Neural cell (in vitro differentiated cells): ENCODE measurements at regions not wholly inside any gene's neighbourhood (a gene's known extent, or its start where the extent isn't known, plus 50 kb on each side); places are given as distances from the start of the nearest gene placed in this dataset.

Experiments used
- H2AFZ ChIP-seq: fragments of 200-600, 300-800 bp; sonication (generic), shearing (Covaris generic); 2 replicates; pipeline ENCODE4 v1.6.0; 2014; ENCODE audit warnings: low read depth, mild to moderate bottlenecking, antibody characterized with exemption, low read length, moderate library complexity
- H3F3A ChIP-seq: fragments of 200-600 bp; shearing (Covaris generic); 2 replicates; pipeline ENCODE4 v1.6.1; 2016; ENCODE audit warnings: mild to moderate bottlenecking, moderate library complexity, mixed read lengths, antibody characterized with exemption, low read length; ENCODE audit not compliant: insufficient read depth, poor library complexity, severe bottlenecking
- H3K27ac ChIP-seq: fragments of 200-600, 300-800 bp; sonication (generic), shearing (Covaris generic); 2 replicates; pipeline ENCODE4 v1.5.1; 2014; ENCODE audit warnings: mild to moderate bottlenecking, low read length, moderate library complexity
- H3K27me3 ChIP-seq: fragments of 300-800, 200-600 bp; sonication (generic), shearing (Covaris generic); 2 replicates; pipeline ENCODE4 v1.6.0; 2014; ENCODE audit warnings: mild to moderate bottlenecking, low read depth, low read length, moderate library complexity; ENCODE audit not compliant: insufficient read depth
- H3K36me3 ChIP-seq: fragments of 300-800, 200-600 bp; sonication (generic), shearing (Covaris generic); 2 replicates; pipeline ENCODE4 v1.5.1; 2014; ENCODE audit warnings: mild to moderate bottlenecking, antibody characterized with exemption, low read length, moderate library complexity; ENCODE audit not compliant: insufficient read depth
- H3K4me2 ChIP-seq: fragments of 300-800, 200-600 bp; sonication (generic), shearing (Covaris generic); 2 replicates; pipeline ENCODE4 v1.6.0; 2014; ENCODE audit warnings: mild to moderate bottlenecking, low read length
- H3K4me3 ChIP-seq: fragments of 300-800, 200-600 bp; sonication (generic), shearing (Covaris generic); 2 replicates; pipeline ENCODE4 v1.5.1; 2014; ENCODE audit warnings: mild to moderate bottlenecking, low read length, moderate library complexity
- H3K79me2 ChIP-seq: fragments of 200-600 bp; shearing (Covaris generic); replicated peaks from 2 replicates; pipeline ENCODE4 v1.6.0; 2014; ENCODE audit warnings: mild to moderate bottlenecking, low read length, moderate library complexity; ENCODE audit not compliant: insufficient read depth
- H3K9ac ChIP-seq: fragments of 300-800, 200-600 bp; sonication (generic), shearing (Covaris generic); 2 replicates; pipeline ENCODE4 v1.6.1; 2016; ENCODE audit warnings: mild to moderate bottlenecking, low read length, mixed read lengths
- H3K9me2 ChIP-seq: fragments of 200-600 bp; shearing (Covaris generic); 2 replicates; pipeline ENCODE4 v1.6.1; 2016; ENCODE audit warnings: mild to moderate bottlenecking, low read length, mixed read lengths; ENCODE audit not compliant: insufficient read depth
- H3K9me3 ChIP-seq: fragments of 200-600, 300-800 bp; sonication (generic), shearing (Covaris generic); 2 replicates; pipeline ENCODE4 v1.6.1; 2016; ENCODE audit warnings: mild to moderate bottlenecking, mixed run types, low read length, moderate library complexity, mixed read lengths
- H4K20me1 ChIP-seq: fragments of 200-600 bp; shearing (Covaris generic); 2 replicates; pipeline ENCODE4 v1.6.1; 2016; ENCODE audit warnings: mild to moderate bottlenecking, mixed run types; ENCODE audit not compliant: insufficient read depth
- EP300 ChIP-seq: fragments of 450-650 bp; conservative IDR thresholded peaks from 2 replicates; pipeline ENCODE4 v1.6.1; 2014; ENCODE audit warnings: antibody characterized with exemption, mild to moderate bottlenecking, moderate library complexity; ENCODE audit not compliant: poor library complexity, severe bottlenecking
- EZH2 ChIP-seq: fragments of 200-600, 300-800 bp; shearing (Covaris generic), sonication (generic); IDR thresholded peaks from 2 replicates; pipeline ENCODE4 v1.6.1; 2014; ENCODE audit warnings: antibody characterized with exemption, low read length, borderline replicate concordance, mild to moderate bottlenecking; ENCODE audit not compliant: insufficient read depth, poor library complexity, severe bottlenecking
- MXI1 ChIP-seq: fragments of 450-650 bp; conservative IDR thresholded peaks from 2 replicates; pipeline ENCODE4 v1.6.1; 2014; ENCODE audit warnings: antibody characterized with exemption, mild to moderate bottlenecking; ENCODE audit not compliant: poor library complexity, severe bottlenecking
- POLR2AphosphoS5 ChIP-seq: IDR thresholded peaks from 2 replicates; pipeline ENCODE4 v1.6.1; 2012
- RAD21 ChIP-seq: fragments of 450-650 bp; conservative IDR thresholded peaks from 2 replicates; pipeline ENCODE4 v1.6.1; 2014; ENCODE audit warnings: antibody characterized with exemption, mild to moderate bottlenecking, moderate library complexity
- REST ChIP-seq: IDR thresholded peaks from 2 replicates; pipeline ENCODE4 v1.6.1; 2012; ENCODE audit warnings: borderline replicate concordance
- SMC3 ChIP-seq: fragments of 450-650 bp; conservative IDR thresholded peaks from 2 replicates; pipeline ENCODE4 v1.6.1; 2014; ENCODE audit warnings: antibody characterized with exemption, mild to moderate bottlenecking, moderate library complexity; ENCODE audit not compliant: poor library complexity
- TAF1 ChIP-seq: IDR thresholded peaks from 2 replicates; pipeline ENCODE4 v1.6.1; 2012; ENCODE audit warnings: low read depth
- TF ChIP-seq, protein P1 (sequence below): fragments of 450-650 bp; IDR thresholded peaks from 2 replicates; pipeline ENCODE4 v1.5.1; 2014; ENCODE audit warnings: antibody characterized with exemption, mild to moderate bottlenecking, moderate library complexity; ENCODE audit not compliant: poor library complexity, severe bottlenecking

DNA sequence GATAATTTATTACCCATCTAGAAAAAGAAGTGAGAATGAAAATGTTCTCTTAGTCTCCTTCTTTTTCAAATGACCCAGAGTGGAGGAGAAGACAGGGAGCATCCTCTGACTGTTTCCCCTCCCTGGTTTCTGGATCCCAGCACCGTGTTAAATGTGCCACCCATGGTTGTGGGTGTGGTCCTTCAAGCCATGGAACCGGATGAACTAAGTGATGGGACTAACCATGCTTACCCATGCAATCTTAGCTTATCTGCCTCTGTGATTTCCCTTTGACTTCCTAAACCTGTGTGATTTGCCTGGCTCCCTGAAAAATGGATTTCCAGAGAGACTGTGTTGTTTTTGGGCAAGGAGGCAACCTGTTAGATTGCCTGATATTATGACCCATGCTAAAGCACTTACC lies 437.1 kb downstream of the MAGEB5 start:
- no peak overlapping the region for H3K27ac ChIP-seq
- H3K79me2 ChIP-seq = no peaks in the 10 kb centered on the region
- H3K36me3 ChIP-seq = no peaks in the 10 kb centered on the region
- no peak for TF ChIP-seq SMC3
- no peaks in the 10 kb centered on the region for H4K20me1 ChIP-seq
- H3K9ac ChIP-seq = no peak overlapping the region
- no peaks in the 10 kb centered on the region for H3F3A ChIP-seq
- H3K9me3 ChIP-seq = no peaks in the 10 kb centered on the region
- no peaks in the 10 kb centered on the region for H3K27me3 ChIP-seq
- no peak overlapping the region for H3K4me2 ChIP-seq
- no peak overlapping the region for H3K4me3 ChIP-seq
- H3K9me2 ChIP-seq = no peaks in the 10 kb centered on the region
- no peak overlapping the region for H2AFZ ChIP-seq

DNA sequence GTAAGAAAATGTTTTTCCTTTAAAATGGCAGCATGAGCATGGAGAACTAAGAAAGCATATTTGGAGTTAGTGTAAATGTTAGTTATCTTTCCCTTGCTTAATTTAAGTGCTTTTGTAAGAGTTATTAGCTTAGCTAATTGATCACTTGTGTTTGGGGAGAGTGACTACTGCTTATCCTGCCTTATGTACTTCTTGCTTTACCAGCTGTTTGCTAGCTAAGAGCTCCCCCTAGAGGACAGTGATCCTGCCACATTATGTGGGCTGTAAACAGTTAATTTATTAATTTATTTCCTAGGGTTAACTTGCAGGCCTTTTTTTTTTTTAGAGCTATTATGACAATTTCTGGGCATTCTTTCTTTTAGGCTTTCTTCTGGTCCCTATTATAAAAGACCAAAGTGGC lies 435.8 kb downstream of the MAGEB5 start:
- TF ChIP-seq REST (no peak), MXI1 (no peak), SMC3 (no peak), EP300 (no peak), EZH2 (no peak), RAD21 (no peak)
- TF ChIP-seq, protein P1, sequence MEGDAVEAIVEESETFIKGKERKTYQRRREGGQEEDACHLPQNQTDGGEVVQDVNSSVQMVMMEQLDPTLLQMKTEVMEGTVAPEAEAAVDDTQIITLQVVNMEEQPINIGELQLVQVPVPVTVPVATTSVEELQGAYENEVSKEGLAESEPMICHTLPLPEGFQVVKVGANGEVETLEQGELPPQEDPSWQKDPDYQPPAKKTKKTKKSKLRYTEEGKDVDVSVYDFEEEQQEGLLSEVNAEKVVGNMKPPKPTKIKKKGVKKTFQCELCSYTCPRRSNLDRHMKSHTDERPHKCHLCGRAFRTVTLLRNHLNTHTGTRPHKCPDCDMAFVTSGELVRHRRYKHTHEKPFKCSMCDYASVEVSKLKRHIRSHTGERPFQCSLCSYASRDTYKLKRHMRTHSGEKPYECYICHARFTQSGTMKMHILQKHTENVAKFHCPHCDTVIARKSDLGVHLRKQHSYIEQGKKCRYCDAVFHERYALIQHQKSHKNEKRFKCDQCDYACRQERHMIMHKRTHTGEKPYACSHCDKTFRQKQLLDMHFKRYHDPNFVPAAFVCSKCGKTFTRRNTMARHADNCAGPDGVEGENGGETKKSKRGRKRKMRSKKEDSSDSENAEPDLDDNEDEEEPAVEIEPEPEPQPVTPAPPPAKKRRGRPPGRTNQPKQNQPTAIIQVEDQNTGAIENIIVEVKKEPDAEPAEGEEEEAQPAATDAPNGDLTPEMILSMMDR = no peak
- Histone ChIP-seq H3K4me3 (no peak overlapping the region), H3K9ac (no peak overlapping the region), H4K20me1 (no peaks in the 10 kb centered on the region), H3F3A (no peaks in the 10 kb centered on the region), H3K27ac (no peak overlapping the region), H3K79me2 (no peaks in the 10 kb centered on the region), H2AFZ (no peak overlapping the region), H3K9me2 (no peaks in the 10 kb centered on the region), H3K4me2 (no peak overlapping the region), H3K36me3 (no peaks in the 10 kb centered on the region), H3K27me3 (no peaks in the 10 kb centered on the region), H3K9me3 (no peaks in the 10 kb centered on the region)

DNA sequence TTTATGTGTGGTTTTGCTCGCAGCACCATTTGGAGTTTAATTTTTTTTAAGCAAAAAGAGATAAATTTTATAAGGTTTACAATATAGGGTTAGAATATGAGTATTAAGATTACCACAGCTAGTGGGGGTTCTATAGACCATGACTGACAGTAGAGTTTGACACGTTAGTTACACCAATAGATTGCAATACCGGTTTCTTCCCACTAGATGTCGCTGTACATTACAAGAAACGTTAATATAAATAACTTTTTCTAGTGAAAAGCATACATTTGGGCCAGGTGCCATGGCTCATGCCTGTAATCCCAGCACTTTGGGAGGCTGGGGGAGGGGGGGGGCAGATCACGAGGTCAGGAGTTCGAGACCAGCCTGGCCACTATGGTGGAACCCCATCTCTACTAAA lies 433.6 kb downstream of the MAGEB5 start:
- H2AFZ ChIP-seq = no peak overlapping the region
- H3K4me3 ChIP-seq = no peak overlapping the region
- H3K27ac ChIP-seq = no peak overlapping the region
- no peaks in the 10 kb centered on the region for H3K9me2 ChIP-seq
- H3K9ac ChIP-seq = no peak overlapping the region
- H3K27me3 ChIP-seq = no peaks in the 10 kb centered on the region
- H3K79me2 ChIP-seq = no peaks in the 10 kb centered on the region
- TF ChIP-seq POLR2AphosphoS5 = no peak
- TF ChIP-seq REST = no peak
- TF ChIP-seq, protein P1 = no peak
- no peak for TF ChIP-seq SMC3
- no peak for TF ChIP-seq RAD21
- no peak for TF ChIP-seq TAF1
- TF ChIP-seq EP300 = no peak
- TF ChIP-seq MXI1 = no peak
- H3K4me2 ChIP-seq = no peak overlapping the region
- H4K20me1 ChIP-seq = no peaks in the 10 kb centered on the region
- no peaks in the 10 kb centered on the region for H3K9me3 ChIP-seq
- no peaks in the 10 kb centered on the region for H3F3A ChIP-seq
- no peaks in the 10 kb centered on the region for H3K36me3 ChIP-seq
